GM12878 (cell line): ENCODE measurements at regions not wholly inside any gene's neighbourhood (a gene's known extent, or its start where the extent isn't known, plus 50 kb on each side); places are given as distances from the start of the nearest gene placed in this dataset.

Source experiments
- CHD2 ChIP-seq: IDR thresholded peaks from 2 replicates; pipeline ENCODE4 v1.6.1; 2011; ENCODE audit warnings: low read depth, low read length, improper control_type of control experiment, borderline replicate concordance
- DPF2 ChIP-seq: fragments of 450-650 bp; IDR thresholded peaks from 2 replicates; pipeline ENCODE4 v1.6.1; 2017; ENCODE audit warnings: mild to moderate bottlenecking
- E2F8 ChIP-seq: fragments of 450-650 bp; IDR thresholded peaks from 2 replicates; pipeline ENCODE4 v1.6.1; 2018; ENCODE audit warnings: mild to moderate bottlenecking, low read depth, moderate library complexity; ENCODE audit not compliant: partially characterized antibody
- IKZF1 ChIP-seq: fragments of 450-650 bp; conservative IDR thresholded peaks from 2 replicates; pipeline ENCODE4 v1.6.1; 2017; ENCODE audit warnings: antibody characterized with exemption, mild to moderate bottlenecking
- IRF4 ChIP-seq: IDR thresholded peaks from 2 replicates; pipeline ENCODE4 v1.6.1; 2011; ENCODE audit warnings: low read depth, low read length
- NR2C1 ChIP-seq: fragments of 450-650 bp; IDR thresholded peaks from 2 replicates; pipeline ENCODE4 v1.6.1; 2017; ENCODE audit warnings: antibody characterized with exemption, mild to moderate bottlenecking, moderate library complexity
- RAD51 ChIP-seq: fragments of 450-650 bp; IDR thresholded peaks from 2 replicates; pipeline ENCODE4 v1.6.1; 2016; ENCODE audit warnings: moderate library complexity, mild to moderate bottlenecking, inconsistent platforms
- SIN3A ChIP-seq: IDR thresholded peaks from 2 replicates; pipeline ENCODE4 v1.6.1; 2012; ENCODE audit warnings: low read depth, low read length, improper control_type of control experiment
- SMAD1 ChIP-seq: fragments of 450-650 bp; IDR thresholded peaks from 2 replicates; pipeline ENCODE4 v1.6.1; 2018; ENCODE audit warnings: mild to moderate bottlenecking, low read depth; ENCODE audit not compliant: partially characterized antibody
- ZBTB11 ChIP-seq: fragments of 450-650 bp; formaldehyde crosslinking; IDR thresholded peaks from 2 replicates; pipeline ENCODE4 v1.5.0; 2022; ENCODE audit warnings: mild to moderate bottlenecking, missing genetic modification characterization
- ZNF207 ChIP-seq: fragments of 450-650 bp; IDR thresholded peaks from 2 replicates; pipeline ENCODE4 v1.6.1; 2014; ENCODE audit warnings: antibody characterized with exemption, mild to moderate bottlenecking, borderline replicate concordance
- TF ChIP-seq, protein P1 (sequence below): IDR thresholded peaks from 2 replicates; pipeline ENCODE4 v1.6.1; 2011; ENCODE audit warnings: low read depth, mild to moderate bottlenecking, low read length, moderate library complexity, borderline replicate concordance; ENCODE audit errors: extremely low read depth

- TF ChIP-seq ZBTB11 (CRISPR knock-in tag) (no peak), IKZF1 (no peak), RAD51 (no peak), IRF4 (no peak), CHD2 (no peak), DPF2 (no peak), ZNF207 (no peak), E2F8 (no peak), SIN3A (no peak), NR2C1 (no peak), SMAD1 (no peak)
- TF ChIP-seq, protein P1, sequence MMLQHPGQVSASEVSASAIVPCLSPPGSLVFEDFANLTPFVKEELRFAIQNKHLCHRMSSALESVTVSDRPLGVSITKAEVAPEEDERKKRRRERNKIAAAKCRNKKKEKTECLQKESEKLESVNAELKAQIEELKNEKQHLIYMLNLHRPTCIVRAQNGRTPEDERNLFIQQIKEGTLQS: no peak
- TF ChIP-seq, all 136 proteins: peak for 0
Measured at GRCh38 chr13:73187106-73187505, 128.3 kb downstream of the KLF5 start (continued).
